SK-N-SH (cell line): ENCODE measurements at regions not wholly inside any gene's neighbourhood (a gene's known extent, or its start where the extent isn't known, plus 50 kb on each side); places are given as distances from the start of the nearest gene placed in this dataset.

Experiments used
- CTCF ChIA-PET: fragments of 300-600, 350-600 bp; formaldehyde crosslinking; extraction: SDS; loops from one replicate; lab custom pipeline; 2021; lab: Yijun Ruan, JAX
- POLR2A ChIA-PET: fragments of 350-600 bp; sonication (Branson Sonifier 250); formaldehyde crosslinking; extraction: SDS; loops from one replicate; lab custom pipeline; 2020; ENCODE audit warnings: antibody characterized with exemption, inconsistent platforms; lab: Yijun Ruan, JAX
- DNase-seq: peaks from one replicate; pipeline ENCODE4 v3.0.0; 2012
- H2AFZ ChIP-seq: fragments of 200-600 bp; sonication (generic); 2 replicates; pipeline ENCODE4 v1.8.1; 2016; ENCODE audit warnings: antibody characterized with exemption, mild to moderate bottlenecking, low read depth
- H3F3A ChIP-seq: fragments of 200-600 bp; sonication (generic); replicated peaks from 2 replicates; pipeline ENCODE3; 2016; ENCODE audit warnings: antibody characterized with exemption, mild to moderate bottlenecking; ENCODE audit not compliant: insufficient read depth
- H3K27ac ChIP-seq, 2 experiments: fragments of 200-500 bp in 1 of 2; fragments of 200-600 bp in 1 of 2; sonication (Bioruptor generic) in 1 of 2; sonication (generic), shearing (Covaris generic) in 1 of 2; 2 replicates each; pipeline versions ENCODE4 v1.5.1 to v1.6.1; 2014 to 2016; ENCODE audit warnings: low read depth in 2 of 2, inconsistent platforms in 1 of 2, low read length in 1 of 2, mild to moderate bottlenecking in 1 of 2, mixed read lengths in 1 of 2
- H3K27me3 ChIP-seq: fragments of 200-600 bp; sonication (generic), shearing (Covaris generic); 2 replicates; pipeline ENCODE4 v1.6.1; 2016; ENCODE audit warnings: mixed run types; ENCODE audit not compliant: insufficient read depth
- H3K36me3 ChIP-seq, 2 experiments: fragments of 200-500 bp in 1 of 2; fragments of 200-600 bp in 1 of 2; sonication (Bioruptor generic) in 1 of 2; sonication (generic) in 1 of 2; replicated peaks in 1 of 2; 2 replicates each; pipeline versions ENCODE3 to v1.5.1; 2014 to 2016; ENCODE audit warnings: low read length in 1 of 2, mild to moderate bottlenecking in 1 of 2; ENCODE audit not compliant: insufficient read depth in 2 of 2, control insufficient read depth in 1 of 2
- H3K4me1 ChIP-seq, 2 experiments: fragments of 200-500 bp in 1 of 2; fragments of 200-600 bp in 1 of 2; sonication (Bioruptor generic) in 1 of 2; sonication (generic), shearing (Covaris generic) in 1 of 2; 2 replicates each; pipeline versions ENCODE4 v1.5.1 to v1.6.1; 2014 to 2016; ENCODE audit warnings: low read depth in 1 of 2, low read length in 1 of 2, mixed run types in 1 of 2; ENCODE audit not compliant: insufficient read depth in 2 of 2, control insufficient read depth in 1 of 2
- H3K4me2 ChIP-seq: fragments of 200-600 bp; sonication (generic), shearing (Covaris generic); 2 replicates; pipeline ENCODE4 v1.6.1; 2017; ENCODE audit warnings: mixed run types
- H3K4me3 ChIP-seq, 2 experiments: fragments of 200-500 bp in 1 of 2; fragments of 200-600 bp in 1 of 2; sonication (Bioruptor generic) in 1 of 2; sonication (generic), shearing (Covaris generic) in 1 of 2; 2 replicates each; pipeline versions ENCODE4 v1.5.1 to v1.8.1; 2014 to 2016; ENCODE audit warnings: low read depth in 2 of 2, inconsistent platforms in 1 of 2, low read length in 1 of 2, mild to moderate bottlenecking in 1 of 2, mixed read lengths in 1 of 2, moderate library complexity in 1 of 2
- H3K79me2 ChIP-seq: fragments of 200-600 bp; sonication (generic); 2 replicates; pipeline ENCODE4 v1.8.1; 2017; ENCODE audit warnings: mild to moderate bottlenecking; ENCODE audit not compliant: insufficient read depth
- H3K9ac ChIP-seq: fragments of 200-600 bp; sonication (generic); 2 replicates; pipeline ENCODE4 v1.6.1; 2017; ENCODE audit warnings: mixed run types
- H3K9me2 ChIP-seq: fragments of 200-600 bp; sonication (generic); 2 replicates; pipeline ENCODE4 v1.6.1; 2017; ENCODE audit warnings: mixed run types
- H3K9me3 ChIP-seq: fragments of 200-600 bp; sonication (generic); 2 replicates; pipeline ENCODE4 v1.6.1; 2017; ENCODE audit warnings: mixed run types, mild to moderate bottlenecking, moderate library complexity
- H4K20me1 ChIP-seq: fragments of 200-600 bp; sonication (generic); 2 replicates; pipeline ENCODE4 v1.6.1; 2017; ENCODE audit warnings: mild to moderate bottlenecking, mixed run types; ENCODE audit not compliant: insufficient read depth
- EZH2phosphoT487 ChIP-seq: fragments of 200-600 bp; sonication (generic); IDR thresholded peaks from 2 replicates; pipeline ENCODE4 v1.6.1; 2017; ENCODE audit warnings: low read depth, mixed run types, mild to moderate bottlenecking, antibody characterized with exemption, moderate library complexity, borderline replicate concordance
- GABPA ChIP-seq: IDR thresholded peaks from 2 replicates; pipeline ENCODE4 v1.4.0; 2012; ENCODE audit warnings: low read depth, mild to moderate bottlenecking
- JUND ChIP-seq: IDR thresholded peaks from 2 replicates; pipeline ENCODE4 v1.4.0; 2012
- NRF1 ChIP-seq: IDR thresholded peaks from 2 replicates; pipeline ENCODE4 v1.6.1; 2012; ENCODE audit warnings: low read depth, mild to moderate bottlenecking, low read length
- POLR2AphosphoS5 ChIP-seq: IDR thresholded peaks from 2 replicates; pipeline ENCODE4 v1.6.1; 2012; ENCODE audit warnings: low read depth, low read length
- RAD21 ChIP-seq: IDR thresholded peaks from 2 replicates; pipeline ENCODE4 v1.6.1; 2012; ENCODE audit warnings: mild to moderate bottlenecking, low read length
- RFX5 ChIP-seq: IDR thresholded peaks from 2 replicates; pipeline ENCODE4 v1.6.1; 2012; ENCODE audit warnings: mild to moderate bottlenecking, improper control_type of control experiment, low read length
- USF1 ChIP-seq: IDR thresholded peaks from 2 replicates; pipeline ENCODE4 v1.4.0; 2012; ENCODE audit warnings: low read depth, borderline replicate concordance
- WGBS: methylation state at CpG from one replicate; pipeline ENCODE4 v1.1.6; 2017; ENCODE audit warnings: low lambda C conversion rate; 5-methylcytosine and 5-hydroxymethylcytosine counted together
- TF ChIP-seq, protein P1 (sequence below): IDR thresholded peaks from 2 replicates; pipeline ENCODE4; 2012
- TF ChIP-seq, protein P2 (sequence below): fragments of 200-600 bp; sonication (generic); IDR thresholded peaks from 2 replicates; pipeline ENCODE4 v1.6.1; 2017; ENCODE audit warnings: antibody characterized with exemption, mild to moderate bottlenecking, moderate library complexity
- TF ChIP-seq, protein P3 (sequence below): IDR thresholded peaks from 2 replicates; pipeline ENCODE4 v1.4.0; 2012; ENCODE audit warnings: low read depth

DNA sequence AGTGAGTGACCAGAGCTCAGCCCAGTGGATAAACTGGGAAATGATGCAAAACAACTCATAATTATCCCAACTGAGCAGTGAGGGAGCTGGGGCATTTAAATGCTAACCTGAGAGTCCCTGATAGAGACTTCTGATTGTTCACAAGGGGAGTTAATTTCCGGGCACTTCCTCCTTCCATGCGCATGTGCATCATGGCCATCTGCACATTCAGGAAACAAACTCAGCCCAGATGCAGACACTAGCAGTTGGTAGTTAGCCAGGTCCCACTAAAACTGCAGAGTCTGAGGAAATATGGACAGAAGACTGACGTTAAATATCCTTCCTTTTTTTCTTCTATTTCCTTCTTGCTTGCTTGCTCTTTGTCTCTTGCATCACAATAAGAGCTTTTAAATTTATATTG, 852.1 kb upstream of the LRRC4C start:
- H3K9ac ChIP-seq, result no peak overlapping the region
- H3K9me2 ChIP-seq, result no peaks in the 10 kb centered on the region
- H3K27ac ChIP-seq, result no peak overlapping the region
- no peak for DNase-seq
- POLR2A ChIA-PET, result no interaction called here
- no peaks in the 10 kb centered on the region for H4K20me1 ChIP-seq
- no peaks in the 10 kb centered on the region for H3K9me3 ChIP-seq
- CTCF ChIA-PET, result no interaction called here
- no peaks in the 10 kb centered on the region for H3K4me1 ChIP-seq
- no peak overlapping the region for H2AFZ ChIP-seq
- TF ChIP-seq RAD21, result no peak
- TF ChIP-seq GABPA, result no peak
- no peak for TF ChIP-seq RFX5
- no peak for TF ChIP-seq USF1
- TF ChIP-seq, protein P1, sequence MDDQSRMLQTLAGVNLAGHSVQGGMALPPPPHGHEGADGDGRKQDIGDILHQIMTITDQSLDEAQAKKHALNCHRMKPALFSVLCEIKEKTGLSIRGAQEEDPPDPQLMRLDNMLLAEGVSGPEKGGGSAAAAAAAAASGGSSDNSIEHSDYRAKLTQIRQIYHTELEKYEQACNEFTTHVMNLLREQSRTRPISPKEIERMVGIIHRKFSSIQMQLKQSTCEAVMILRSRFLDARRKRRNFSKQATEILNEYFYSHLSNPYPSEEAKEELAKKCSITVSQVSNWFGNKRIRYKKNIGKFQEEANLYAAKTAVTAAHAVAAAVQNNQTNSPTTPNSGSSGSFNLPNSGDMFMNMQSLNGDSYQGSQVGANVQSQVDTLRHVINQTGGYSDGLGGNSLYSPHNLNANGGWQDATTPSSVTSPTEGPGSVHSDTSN, result no peak
- TF ChIP-seq, protein P2, sequence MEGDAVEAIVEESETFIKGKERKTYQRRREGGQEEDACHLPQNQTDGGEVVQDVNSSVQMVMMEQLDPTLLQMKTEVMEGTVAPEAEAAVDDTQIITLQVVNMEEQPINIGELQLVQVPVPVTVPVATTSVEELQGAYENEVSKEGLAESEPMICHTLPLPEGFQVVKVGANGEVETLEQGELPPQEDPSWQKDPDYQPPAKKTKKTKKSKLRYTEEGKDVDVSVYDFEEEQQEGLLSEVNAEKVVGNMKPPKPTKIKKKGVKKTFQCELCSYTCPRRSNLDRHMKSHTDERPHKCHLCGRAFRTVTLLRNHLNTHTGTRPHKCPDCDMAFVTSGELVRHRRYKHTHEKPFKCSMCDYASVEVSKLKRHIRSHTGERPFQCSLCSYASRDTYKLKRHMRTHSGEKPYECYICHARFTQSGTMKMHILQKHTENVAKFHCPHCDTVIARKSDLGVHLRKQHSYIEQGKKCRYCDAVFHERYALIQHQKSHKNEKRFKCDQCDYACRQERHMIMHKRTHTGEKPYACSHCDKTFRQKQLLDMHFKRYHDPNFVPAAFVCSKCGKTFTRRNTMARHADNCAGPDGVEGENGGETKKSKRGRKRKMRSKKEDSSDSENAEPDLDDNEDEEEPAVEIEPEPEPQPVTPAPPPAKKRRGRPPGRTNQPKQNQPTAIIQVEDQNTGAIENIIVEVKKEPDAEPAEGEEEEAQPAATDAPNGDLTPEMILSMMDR, result no peak
- TF ChIP-seq, all 33 proteins: peak for 0
- Histone ChIP-seq H3K27me3 (no peaks in the 10 kb centered on the region), H3F3A (no peaks in the 10 kb centered on the region), H3K4me2 (no peak overlapping the region), H3K36me3 (no peaks in the 10 kb centered on the region), H3K4me3 (no peak overlapping the region), H3K79me2 (no peaks in the 10 kb centered on the region)
- WGBS, result 27% methylated on average over 2 of the region's 3 CpGs

DNA sequence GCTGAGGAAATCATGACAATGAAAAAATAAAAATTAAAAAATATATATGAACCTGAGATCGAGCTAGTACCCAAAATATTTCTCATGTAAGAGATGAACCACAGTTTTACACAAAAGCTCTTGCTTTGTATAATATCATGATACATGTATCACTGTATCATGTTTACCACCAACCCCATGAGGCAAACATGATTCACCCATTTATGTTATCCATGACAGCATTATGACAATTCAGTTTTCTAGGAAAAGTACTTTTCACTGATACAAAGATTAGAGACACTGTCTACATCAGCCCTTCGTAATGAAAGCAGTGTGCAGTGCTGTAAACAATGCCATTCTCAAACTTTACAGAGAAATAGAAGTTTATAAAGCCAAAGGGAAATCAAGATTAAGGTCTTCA, 852.5 kb upstream of the LRRC4C start:
- Histone ChIP-seq H4K20me1 (no peaks in the 10 kb centered on the region), H3K4me2 (no peak overlapping the region), H3F3A (no peaks in the 10 kb centered on the region), H3K9me2 (no peaks in the 10 kb centered on the region), H3K4me3 (no peak overlapping the region), H3K27me3 (no peaks in the 10 kb centered on the region), H3K36me3 (no peaks in the 10 kb centered on the region), H2AFZ (no peak overlapping the region), H3K27ac (no peak overlapping the region), H3K9ac (no peak overlapping the region), H3K4me1 (no peaks in the 10 kb centered on the region), H3K9me3 (no peaks in the 10 kb centered on the region), H3K79me2 (no peaks in the 10 kb centered on the region)
- TF ChIP-seq POLR2AphosphoS5 (no peak), RFX5 (no peak), JUND (no peak), USF1 (no peak), NRF1 (no peak), EZH2phosphoT487 (no peak)
- TF ChIP-seq, protein P2, result no peak
- TF ChIP-seq, protein P3, sequence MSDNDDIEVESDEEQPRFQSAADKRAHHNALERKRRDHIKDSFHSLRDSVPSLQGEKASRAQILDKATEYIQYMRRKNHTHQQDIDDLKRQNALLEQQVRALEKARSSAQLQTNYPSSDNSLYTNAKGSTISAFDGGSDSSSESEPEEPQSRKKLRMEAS, result no peak
- POLR2A ChIA-PET, result no interaction called here
- 14% methylated on average over 2 of the region's 2 CpGs for WGBS
- DNase-seq, result no peak
- CTCF ChIA-PET, result no interaction called here
